GM18861 (cell line): ENCODE measurements at regions not wholly inside any gene's neighbourhood (a gene's known extent, or its start where the extent isn't known, plus 50 kb on each side); places are given as distances from the start of the nearest gene placed in this dataset.
"Not testable (repeated sequence)": the region's sequence is repeated elsewhere in the genome, so short reads cannot be mapped to it uniquely, and the experiment has no call there.

Source experiments
- ATAC-seq: cut with Tn5 transposase; IDR thresholded peaks from one replicate; pipeline ENCODE4 v1.9.1; 2021; ENCODE audit not compliant: unreplicated experiment

GRCh38 chr9:82431121-82431520 lies 442.5 kb downstream of the SPATA31D1 start:
- ATAC-seq, result no peak

GRCh38 chr9:82433290-82433931 lies 444.8 kb downstream of the SPATA31D1 start:
- ATAC-seq, result not testable (repeated sequence)

- no peak for ATAC-seq
Measured at GRCh38 chr9:82436475-82436874, 447.9 kb downstream of the SPATA31D1 start.

GRCh38 chr9:82437183-82437582 lies 448.6 kb downstream of the SPATA31D1 start:
- ATAC-seq, result not testable (repeated sequence)

GRCh38 chr9:82438581-82438980 lies 450.0 kb downstream of the SPATA31D1 start:
- no peak for ATAC-seq

GRCh38 chr9:82443312-82443711 lies 454.7 kb downstream of the SPATA31D1 start:
- ATAC-seq, result no peak

GRCh38 chr9:82445556-82445955 lies 457.0 kb downstream of the SPATA31D1 start:
- no peak for ATAC-seq

GRCh38 chr9:82447343-82447742 lies 458.8 kb downstream of the SPATA31D1 start:
- ATAC-seq, result no peak

- no peak for ATAC-seq
Measured at GRCh38 chr9:82449986-82450385, 461.4 kb downstream of the SPATA31D1 start.

GRCh38 chr9:82454509-82455190 lies 466.1 kb downstream of the SPATA31D1 start:
- no peak for ATAC-seq

- ATAC-seq, result no peak
Measured at GRCh38 chr9:82456642-82457041, 468.1 kb downstream of the SPATA31D1 start.

- ATAC-seq, result no peak
Measured at GRCh38 chr9:82457298-82457697, 468.7 kb downstream of the SPATA31D1 start.

GRCh38 chr9:82457891-82458290 lies 469.3 kb downstream of the SPATA31D1 start:
- no peak for ATAC-seq

GRCh38 chr9:82458296-82458695 lies 469.7 kb downstream of the SPATA31D1 start:
- no peak for ATAC-seq

- no peak for ATAC-seq
Measured at GRCh38 chr9:82466616-82467260, 478.2 kb downstream of the SPATA31D1 start.

- ATAC-seq, result no peak
Measured at GRCh38 chr9:82467436-82467835, 478.9 kb downstream of the SPATA31D1 start.

GRCh38 chr9:82474235-82474634 lies 485.7 kb downstream of the SPATA31D1 start:
- no peak for ATAC-seq

GRCh38 chr9:82475584-82476301 lies 487.2 kb downstream of the SPATA31D1 start:
- ATAC-seq, result no peak

- no peak for ATAC-seq
Measured at GRCh38 chr9:82480921-82481320, 492.3 kb downstream of the SPATA31D1 start.

- ATAC-seq, result no peak
Measured at GRCh38 chr9:82487935-82488312, 499.4 kb downstream of the SPATA31D1 start.

GRCh38 chr9:82488313-82489200 lies 500.0 kb downstream of the SPATA31D1 start:
- ATAC-seq, result no peak
